ENCODE measurements at regions not wholly inside any gene's neighbourhood (a gene's known extent, or its start where the extent isn't known, plus 50 kb on each side); places are given as distances from the start of the nearest gene placed in this dataset.

DNA sequence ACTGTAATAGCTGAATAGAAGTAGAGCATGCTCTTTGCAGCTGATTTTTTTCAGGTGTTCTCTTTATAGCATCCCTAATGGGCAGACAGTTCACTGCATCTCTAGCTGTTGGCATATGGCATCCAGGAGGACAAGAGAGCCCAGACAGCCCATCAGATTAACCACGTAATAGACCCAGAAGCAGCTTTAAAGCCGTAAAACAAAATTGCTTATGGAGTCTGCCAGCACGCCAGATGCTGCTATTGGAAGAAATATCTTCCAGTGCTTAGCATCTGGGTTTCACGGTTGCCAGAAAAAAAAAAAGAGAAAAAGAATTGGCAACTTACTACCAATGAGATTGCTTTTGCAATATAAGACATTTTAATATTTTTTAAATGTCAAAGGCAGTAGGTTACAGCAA lies 869.4 kb upstream of the NUDT12 start:
- TF ChIP-seq, protein P1, sequence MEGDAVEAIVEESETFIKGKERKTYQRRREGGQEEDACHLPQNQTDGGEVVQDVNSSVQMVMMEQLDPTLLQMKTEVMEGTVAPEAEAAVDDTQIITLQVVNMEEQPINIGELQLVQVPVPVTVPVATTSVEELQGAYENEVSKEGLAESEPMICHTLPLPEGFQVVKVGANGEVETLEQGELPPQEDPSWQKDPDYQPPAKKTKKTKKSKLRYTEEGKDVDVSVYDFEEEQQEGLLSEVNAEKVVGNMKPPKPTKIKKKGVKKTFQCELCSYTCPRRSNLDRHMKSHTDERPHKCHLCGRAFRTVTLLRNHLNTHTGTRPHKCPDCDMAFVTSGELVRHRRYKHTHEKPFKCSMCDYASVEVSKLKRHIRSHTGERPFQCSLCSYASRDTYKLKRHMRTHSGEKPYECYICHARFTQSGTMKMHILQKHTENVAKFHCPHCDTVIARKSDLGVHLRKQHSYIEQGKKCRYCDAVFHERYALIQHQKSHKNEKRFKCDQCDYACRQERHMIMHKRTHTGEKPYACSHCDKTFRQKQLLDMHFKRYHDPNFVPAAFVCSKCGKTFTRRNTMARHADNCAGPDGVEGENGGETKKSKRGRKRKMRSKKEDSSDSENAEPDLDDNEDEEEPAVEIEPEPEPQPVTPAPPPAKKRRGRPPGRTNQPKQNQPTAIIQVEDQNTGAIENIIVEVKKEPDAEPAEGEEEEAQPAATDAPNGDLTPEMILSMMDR (IDR thresholded peaks at IDR 0.05), result no peak
- TF ChIP-seq POLR2A (IDR thresholded peaks at IDR 0.05), result no peak
